ENCODE measurements at regions not wholly inside any gene's neighbourhood (a gene's known extent, or its start where the extent isn't known, plus 50 kb on each side); places are given as distances from the start of the nearest gene placed in this dataset.
"Not testable (repeated sequence)": the region's sequence is repeated elsewhere in the genome, so short reads cannot be mapped to it uniquely, and the experiment has no call there.

DNA sequence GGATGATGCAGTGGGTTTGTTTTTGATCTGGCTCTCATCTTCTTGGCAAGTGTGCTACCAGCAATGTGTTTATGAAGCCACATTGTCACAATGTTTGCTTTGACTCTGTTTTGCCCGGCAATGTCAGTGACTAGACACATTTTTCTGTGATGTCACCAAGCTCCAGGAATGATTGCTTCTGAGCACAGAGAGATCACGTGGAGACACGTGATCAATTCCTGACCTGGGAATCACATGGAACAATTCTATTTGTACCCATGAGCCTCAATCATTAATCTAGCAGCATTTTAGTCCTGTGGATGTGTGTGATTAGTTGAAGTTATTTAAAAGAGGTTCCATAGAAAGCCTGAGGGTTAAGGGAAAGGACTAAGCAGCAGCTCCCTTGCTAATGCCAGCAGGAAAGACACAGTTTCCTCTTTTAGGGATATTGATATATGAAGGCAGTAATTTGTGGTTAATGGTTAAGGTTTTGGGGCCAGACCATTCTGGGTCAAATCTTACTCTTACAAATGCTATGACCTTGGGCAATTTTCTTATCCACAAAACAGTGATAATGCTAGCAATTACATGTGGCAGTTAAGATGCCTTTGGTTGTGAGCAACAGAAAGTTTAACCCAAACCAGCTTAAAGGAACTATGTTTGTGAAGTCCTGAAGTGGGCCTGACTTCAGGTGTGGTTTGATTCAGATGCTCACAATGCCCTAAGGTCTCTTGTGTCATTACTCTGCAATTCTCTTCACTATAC lies 59.0 kb downstream of the FASLG start:
- no peak for DNase-seq (ENCODE audit: low spot score)

DNA sequence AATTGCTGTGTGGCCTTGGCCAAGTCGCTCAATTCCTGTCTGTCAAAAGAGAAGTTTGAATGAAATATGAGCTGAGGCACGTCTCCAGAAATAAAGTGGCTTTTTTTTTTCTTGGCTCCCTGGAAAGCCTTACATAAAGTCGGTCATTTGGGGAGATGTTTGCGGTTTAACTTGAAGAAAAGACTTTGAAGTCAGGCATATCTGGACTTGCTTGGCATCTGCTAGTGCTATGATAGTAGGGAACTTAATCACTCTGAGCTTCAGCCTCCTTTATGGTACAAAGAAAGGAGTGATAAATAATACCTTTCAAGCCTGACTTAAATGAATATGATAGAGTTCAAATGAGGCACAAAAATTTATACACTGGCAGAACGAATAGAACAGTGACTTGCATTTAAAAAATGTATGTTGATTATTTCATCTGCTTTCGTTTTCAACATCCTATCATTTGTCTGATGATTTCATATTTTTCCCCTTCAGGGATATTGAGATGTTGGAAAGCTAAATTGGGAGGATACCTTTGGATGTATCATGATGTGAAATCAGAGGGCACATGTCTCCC lies 60.2 kb downstream of the FASLG start:
- peak; percentile 94 for DNase-seq (ENCODE audit: low spot score)

- DNase-seq (ENCODE audit: low spot score), result peak; percentile 57
These were observed 60.8 kb downstream of the FASLG start for GRCh38 chr1:172719694-172720138.

GRCh38 chr1:172720339-172720738 lies 61.4 kb downstream of the FASLG start:
- no peak for DNase-seq (ENCODE audit: low spot score)

GRCh38 chr1:172723251-172723650 lies 64.3 kb downstream of the FASLG start:
- DNase-seq (ENCODE audit: low spot score), result peak; percentile 85

- DNase-seq (ENCODE audit: low spot score), result no peak
These were observed 65.3 kb downstream of the FASLG start for GRCh38 chr1:172724232-172724631.

DNA sequence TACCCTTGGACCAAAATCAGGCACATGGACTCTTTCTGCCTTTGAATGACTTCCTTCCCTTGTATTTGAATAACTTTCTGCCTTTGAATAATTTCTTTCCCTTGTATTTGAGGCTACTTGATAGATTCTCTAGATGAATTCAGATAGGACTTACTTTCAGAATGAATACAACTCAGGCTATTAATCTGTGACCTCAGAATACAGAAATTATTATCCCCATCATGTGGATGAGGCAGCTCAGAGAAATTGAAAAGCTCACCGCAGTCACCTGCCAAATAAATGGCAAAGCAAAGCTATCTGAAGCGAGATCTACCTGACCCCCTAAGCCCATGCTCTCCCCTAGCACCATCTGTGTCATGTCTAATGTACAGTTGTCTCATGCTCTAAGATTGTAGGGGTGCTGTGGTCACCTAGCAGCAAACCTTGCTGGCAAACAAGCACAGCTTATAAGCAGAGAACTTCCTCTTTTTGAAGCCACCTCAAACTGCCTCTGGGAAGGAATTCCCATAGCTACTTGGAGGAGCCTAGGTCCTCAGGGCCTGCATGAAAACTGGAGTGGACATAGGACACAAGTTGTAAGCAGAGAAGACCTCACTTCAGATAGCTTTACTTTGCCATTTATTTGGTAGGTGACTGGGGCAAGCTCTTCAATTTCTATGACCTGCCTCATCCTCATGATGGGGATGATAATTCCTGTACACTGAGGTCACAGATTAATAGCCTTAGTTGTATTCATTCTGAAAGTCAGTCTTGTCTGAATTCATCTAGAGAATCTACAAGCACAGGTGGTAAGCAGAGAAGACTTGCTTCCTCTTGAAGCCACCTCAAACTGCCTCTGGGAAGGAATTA lies 66.1 kb downstream of the FASLG start:
- DNase-seq (ENCODE audit: low spot score), result no peak

GRCh38 chr1:172726740-172727139 lies 67.8 kb downstream of the FASLG start:
- no peak for DNase-seq (ENCODE audit: low spot score)

GRCh38 chr1:172727275-172727857 lies 68.5 kb downstream of the FASLG start:
- DNase-seq (ENCODE audit: low spot score), result no peak

- no peak for DNase-seq (ENCODE audit: low spot score)
These were observed 69.2 kb downstream of the FASLG start for GRCh38 chr1:172727956-172728603.

GRCh38 chr1:172728705-172729104 lies 69.8 kb downstream of the FASLG start:
- not testable (repeated sequence) for DNase-seq (ENCODE audit: low spot score)

GRCh38 chr1:172732427-172732826 lies 73.5 kb downstream of the FASLG start:
- DNase-seq (ENCODE audit: low spot score), result no peak

- DNase-seq (ENCODE audit: low spot score), result no peak
These were observed 74.9 kb downstream of the FASLG start for GRCh38 chr1:172733815-172734214.

DNA sequence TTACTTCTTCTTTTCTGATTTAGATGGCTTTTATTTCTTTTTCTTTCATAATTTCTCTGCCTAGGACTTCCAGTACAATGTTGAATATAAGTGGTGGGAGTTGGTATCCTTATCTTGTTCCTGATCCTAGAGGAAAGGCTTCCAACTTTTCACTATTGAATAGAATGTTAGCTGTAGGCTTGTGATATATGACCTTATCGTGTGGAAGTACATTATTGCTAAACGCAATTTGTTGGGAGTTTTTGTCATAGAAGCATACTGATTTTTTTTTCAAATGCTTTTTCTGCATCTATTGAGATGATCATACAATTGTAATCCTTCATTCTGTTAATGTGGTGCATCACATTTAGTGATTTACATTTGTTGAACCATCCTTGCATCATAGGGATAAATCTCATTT lies 79.5 kb downstream of the FASLG start:
- DNase-seq (ENCODE audit: low spot score), result no peak

DNA sequence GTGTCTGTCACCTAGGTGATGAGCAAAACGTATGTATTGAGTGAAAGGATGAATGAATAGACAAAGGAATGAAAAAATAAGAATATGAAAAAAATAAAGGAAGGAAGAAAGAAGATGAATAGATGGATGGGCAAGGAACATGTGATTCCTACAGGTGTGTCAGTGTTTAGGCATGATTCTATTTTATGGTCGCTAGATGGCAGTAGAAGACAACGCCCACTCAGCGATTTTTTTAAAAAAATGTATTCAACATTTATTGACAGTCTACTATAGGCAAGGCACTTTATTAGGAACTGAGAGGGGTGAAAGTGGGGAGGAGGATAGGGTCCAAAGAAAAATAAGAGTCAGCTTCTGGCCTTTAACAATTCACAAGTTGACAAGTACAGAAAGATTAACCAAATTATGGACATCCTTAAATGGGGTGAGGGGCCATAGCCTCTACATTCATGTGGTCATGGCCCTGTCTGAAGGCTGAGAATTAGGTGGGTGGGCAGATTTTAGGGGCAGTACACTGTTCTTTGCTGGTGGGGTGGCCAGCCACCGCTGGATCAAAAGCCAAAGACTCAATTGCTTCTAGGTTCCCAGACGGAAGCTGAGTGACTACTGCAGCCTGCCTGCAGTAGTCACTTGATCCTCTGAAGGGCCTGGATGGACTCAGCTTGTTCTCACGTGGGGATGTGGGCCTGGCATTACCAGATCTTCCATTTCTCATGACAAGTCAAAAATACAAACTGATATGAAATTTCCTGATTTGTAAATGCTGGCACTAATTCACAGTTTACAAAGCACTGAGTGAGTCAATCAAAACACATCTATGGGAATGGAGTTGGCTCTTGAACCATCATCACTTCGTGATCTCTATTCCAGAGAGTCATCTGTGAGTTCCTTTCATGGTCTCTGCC lies 83.9 kb downstream of the FASLG start:
- peak; percentile 32 for DNase-seq (ENCODE audit: low spot score)

- DNase-seq (ENCODE audit: low spot score), result peak; percentile 75
These were observed 86.1 kb downstream of the FASLG start for GRCh38 chr1:172745014-172745413.

GRCh38 chr1:172746091-172746949 lies 87.4 kb downstream of the FASLG start:
- DNase-seq (ENCODE audit: low spot score), result peak; percentile 72

GRCh38 chr1:172748201-172748600 lies 89.3 kb downstream of the FASLG start:
- DNase-seq (ENCODE audit: low spot score), result no peak

- no peak for DNase-seq (ENCODE audit: low spot score)
These were observed 92.8 kb downstream of the FASLG start for GRCh38 chr1:172751683-172752082.

- no peak for DNase-seq (ENCODE audit: low spot score)
These were observed 95.1 kb downstream of the FASLG start for GRCh38 chr1:172753964-172754363.
